ENCODE measurements at regions not wholly inside any gene's neighbourhood (a gene's known extent, or its start where the extent isn't known, plus 50 kb on each side); places are given as distances from the start of the nearest gene placed in this dataset.

DNA sequence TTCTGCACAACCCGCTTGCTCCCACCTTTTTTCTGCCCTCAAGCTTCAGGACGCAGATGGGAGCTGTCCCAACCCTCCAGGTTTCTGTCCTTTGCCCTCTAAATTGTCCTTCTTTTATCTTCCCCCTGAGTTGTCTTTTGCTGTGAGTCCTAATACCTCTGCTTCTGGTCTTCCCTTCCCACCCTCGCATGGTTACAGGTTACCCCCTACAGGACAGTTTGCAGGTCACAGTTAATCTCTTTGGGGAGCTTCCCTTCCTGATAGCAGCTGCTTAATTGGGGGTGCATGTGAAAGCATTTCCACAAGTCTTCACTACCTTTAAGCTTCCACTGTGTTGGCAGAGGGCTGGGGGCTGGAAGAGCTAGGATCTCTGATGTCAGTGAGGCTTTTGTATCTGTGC is 121.5 kb upstream of the CXCL12 start:
- TF ChIP-seq POLR2AphosphoS5 (IDR thresholded peaks at IDR 0.05) (no peak), EP300 (IDR thresholded peaks at IDR 0.05) (no peak)
- TF ChIP-seq, protein P1, sequence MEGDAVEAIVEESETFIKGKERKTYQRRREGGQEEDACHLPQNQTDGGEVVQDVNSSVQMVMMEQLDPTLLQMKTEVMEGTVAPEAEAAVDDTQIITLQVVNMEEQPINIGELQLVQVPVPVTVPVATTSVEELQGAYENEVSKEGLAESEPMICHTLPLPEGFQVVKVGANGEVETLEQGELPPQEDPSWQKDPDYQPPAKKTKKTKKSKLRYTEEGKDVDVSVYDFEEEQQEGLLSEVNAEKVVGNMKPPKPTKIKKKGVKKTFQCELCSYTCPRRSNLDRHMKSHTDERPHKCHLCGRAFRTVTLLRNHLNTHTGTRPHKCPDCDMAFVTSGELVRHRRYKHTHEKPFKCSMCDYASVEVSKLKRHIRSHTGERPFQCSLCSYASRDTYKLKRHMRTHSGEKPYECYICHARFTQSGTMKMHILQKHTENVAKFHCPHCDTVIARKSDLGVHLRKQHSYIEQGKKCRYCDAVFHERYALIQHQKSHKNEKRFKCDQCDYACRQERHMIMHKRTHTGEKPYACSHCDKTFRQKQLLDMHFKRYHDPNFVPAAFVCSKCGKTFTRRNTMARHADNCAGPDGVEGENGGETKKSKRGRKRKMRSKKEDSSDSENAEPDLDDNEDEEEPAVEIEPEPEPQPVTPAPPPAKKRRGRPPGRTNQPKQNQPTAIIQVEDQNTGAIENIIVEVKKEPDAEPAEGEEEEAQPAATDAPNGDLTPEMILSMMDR (IDR thresholded peaks at IDR 0.05), result no peak
